ENCODE measurements at regions not wholly inside any gene's neighbourhood (a gene's known extent, or its start where the extent isn't known, plus 50 kb on each side); places are given as distances from the start of the nearest gene placed in this dataset.

DNA sequence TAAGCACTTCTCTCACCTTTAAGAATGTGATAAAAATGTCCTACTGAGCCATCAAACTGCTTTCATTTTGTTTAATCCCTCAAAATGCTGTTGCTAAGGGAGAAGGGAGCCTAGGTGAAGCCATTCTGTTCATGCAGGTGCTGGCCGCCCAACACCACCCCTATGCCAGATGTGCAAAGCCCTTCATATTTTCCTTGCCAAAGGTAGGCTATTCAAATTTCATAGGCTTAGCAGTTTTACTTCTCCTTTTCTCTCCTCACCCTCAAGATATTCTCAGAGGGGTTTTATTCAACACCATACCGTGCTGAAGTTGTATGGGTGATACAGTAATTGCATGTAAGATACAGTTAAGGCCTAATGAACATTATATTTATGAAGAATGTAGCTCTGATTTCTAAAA lies 461.7 kb downstream of the GXYLT1 start:
- TF ChIP-seq, protein P1, sequence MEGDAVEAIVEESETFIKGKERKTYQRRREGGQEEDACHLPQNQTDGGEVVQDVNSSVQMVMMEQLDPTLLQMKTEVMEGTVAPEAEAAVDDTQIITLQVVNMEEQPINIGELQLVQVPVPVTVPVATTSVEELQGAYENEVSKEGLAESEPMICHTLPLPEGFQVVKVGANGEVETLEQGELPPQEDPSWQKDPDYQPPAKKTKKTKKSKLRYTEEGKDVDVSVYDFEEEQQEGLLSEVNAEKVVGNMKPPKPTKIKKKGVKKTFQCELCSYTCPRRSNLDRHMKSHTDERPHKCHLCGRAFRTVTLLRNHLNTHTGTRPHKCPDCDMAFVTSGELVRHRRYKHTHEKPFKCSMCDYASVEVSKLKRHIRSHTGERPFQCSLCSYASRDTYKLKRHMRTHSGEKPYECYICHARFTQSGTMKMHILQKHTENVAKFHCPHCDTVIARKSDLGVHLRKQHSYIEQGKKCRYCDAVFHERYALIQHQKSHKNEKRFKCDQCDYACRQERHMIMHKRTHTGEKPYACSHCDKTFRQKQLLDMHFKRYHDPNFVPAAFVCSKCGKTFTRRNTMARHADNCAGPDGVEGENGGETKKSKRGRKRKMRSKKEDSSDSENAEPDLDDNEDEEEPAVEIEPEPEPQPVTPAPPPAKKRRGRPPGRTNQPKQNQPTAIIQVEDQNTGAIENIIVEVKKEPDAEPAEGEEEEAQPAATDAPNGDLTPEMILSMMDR (IDR thresholded peaks at IDR 0.05; ENCODE audit: borderline replicate concordance, insufficient read depth, low read depth, low read length): no peak
- no peak overlapping the region for H3K4me3 ChIP-seq (ENCODE audit: low read depth, low read length)

GRCh38 chr12:41681898-41682297 lies 462.8 kb downstream of the GXYLT1 start:
- H3K4me3 ChIP-seq (ENCODE audit: low read depth, low read length): no peak overlapping the region
- TF ChIP-seq, protein P1 (IDR thresholded peaks at IDR 0.05; ENCODE audit: borderline replicate concordance, insufficient read depth, low read depth, low read length): no peak

DNA sequence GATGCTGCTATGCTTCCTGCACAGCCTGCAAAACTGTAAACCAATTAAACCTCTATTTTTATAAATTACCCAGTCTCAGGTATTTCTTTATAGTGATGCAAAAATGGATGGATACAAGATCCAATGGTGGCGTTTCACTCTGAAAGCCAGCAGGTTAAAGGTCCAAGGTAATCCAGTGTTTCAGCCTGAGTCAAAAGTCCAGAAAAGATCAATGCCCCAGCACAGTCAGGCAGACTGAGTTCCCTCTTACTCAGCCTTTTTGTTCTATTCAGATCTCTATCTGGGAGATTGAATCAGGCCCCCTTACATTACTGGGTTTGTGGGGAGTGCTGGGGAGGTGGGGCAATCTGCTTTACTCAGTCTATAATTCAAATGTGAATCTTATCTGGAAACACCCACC lies 464.5 kb downstream of the GXYLT1 start:
- TF ChIP-seq, protein P1 (IDR thresholded peaks at IDR 0.05; ENCODE audit: borderline replicate concordance, insufficient read depth, low read depth, low read length): no peak
- H3K4me3 ChIP-seq (ENCODE audit: low read depth, low read length): no peak overlapping the region

GRCh38 chr12:41663598-41664265 lies 475.6 kb downstream of the PDZRN4 start:
- TF ChIP-seq, protein P1 (IDR thresholded peaks at IDR 0.05; ENCODE audit: borderline replicate concordance, insufficient read depth, low read depth, low read length): no peak
- no peak overlapping the region for H3K4me3 ChIP-seq (ENCODE audit: low read depth, low read length)

DNA sequence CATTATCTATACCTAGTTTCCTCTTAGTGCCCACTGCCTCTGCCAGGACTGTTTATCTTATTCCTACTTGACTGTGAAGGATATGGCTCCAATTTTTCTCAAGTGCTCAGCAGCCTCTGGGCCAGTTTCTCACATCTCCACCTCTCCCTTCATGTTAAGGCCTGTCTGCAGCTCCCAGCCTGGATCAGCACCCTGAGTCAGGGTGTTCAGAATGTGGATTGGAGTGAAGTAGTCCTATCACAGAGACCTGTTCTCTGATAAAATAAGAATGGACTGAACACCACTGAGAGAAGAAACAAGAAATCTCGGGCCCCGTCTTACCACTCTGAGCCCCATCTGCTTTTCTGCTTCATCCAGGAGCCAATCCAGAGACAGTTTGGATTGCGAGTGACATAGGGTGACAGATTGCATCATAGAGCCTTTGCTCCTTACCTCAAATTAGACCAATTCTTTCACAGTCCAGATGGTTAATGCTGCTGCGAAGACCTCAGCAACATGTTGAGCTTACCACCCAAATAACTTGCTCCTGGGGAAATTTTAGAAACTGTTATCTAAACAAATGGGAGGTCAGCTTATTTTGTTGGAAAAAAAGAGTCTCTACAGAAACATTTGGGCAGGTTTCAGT lies 473.1 kb downstream of the PDZRN4 start:
- no peak overlapping the region for H3K4me3 ChIP-seq (ENCODE audit: low read depth, low read length)
- TF ChIP-seq, protein P1 (IDR thresholded peaks at IDR 0.05; ENCODE audit: borderline replicate concordance, insufficient read depth, low read depth, low read length): no peak

- no peak overlapping the region for H3K4me3 ChIP-seq (ENCODE audit: low read depth, low read length)
- TF ChIP-seq, protein P1 (IDR thresholded peaks at IDR 0.05; ENCODE audit: borderline replicate concordance, insufficient read depth, low read depth, low read length): no peak
These were observed 468.3 kb downstream of the PDZRN4 start for GRCh38 chr12:41656454-41656853.

Data from GM12875 (cell line).